Lower leg skin (tissue), 3 donors: ENCODE measurements at regions not wholly inside any gene's neighbourhood (a gene's known extent, or its start where the extent isn't known, plus 50 kb on each side); places are given as distances from the start of the nearest gene placed in this dataset.

Source experiments
- CTCF ChIP-seq, 3 donors: fragments of 450-650 bp; IDR thresholded peaks; one replicate each; pipeline ENCODE4 v1.5.1; 2016; ENCODE audit warnings: antibody characterized with exemption in 3 of 3, mild to moderate bottlenecking in 3 of 3, moderate library complexity in 2 of 3
- POLR2A ChIP-seq, 2 donors: fragments of 450-650 bp; IDR thresholded peaks; one replicate each; pipeline ENCODE4 v1.6.1; 2016 to 2017; ENCODE audit warnings: antibody characterized with exemption in 2 of 2, mild to moderate bottlenecking in 1 of 2, moderate library complexity in 1 of 2

GRCh38 chr11:28480406-28480805 is 372.2 kb downstream of the METTL15 start:
- no peak for TF ChIP-seq CTCF (IDR thresholded peaks at IDR 0.05)
- no peak for TF ChIP-seq POLR2A (IDR thresholded peaks at IDR 0.05)
